Transverse colon (tissue), 3 donors: ENCODE measurements at regions not wholly inside any gene's neighbourhood (a gene's known extent, or its start where the extent isn't known, plus 50 kb on each side); places are given as distances from the start of the nearest gene placed in this dataset.

Source experiments
- CTCF ChIP-seq, 5 experiments: fragments of 200-600 bp in 3 of 5; fragments of 450-650 bp in 2 of 5; sonication (generic) in 3 of 5; IDR thresholded peaks; 1 replicate in 2 of 5; 2 replicates in 3 of 5; pipeline ENCODE4 v1.5.1; 2016 to 2017; ENCODE audit warnings: antibody characterized with exemption in 5 of 5, inconsistent platforms in 3 of 5, mild to moderate bottlenecking in 2 of 5, moderate library complexity in 1 of 5
- POLR2A ChIP-seq: fragments of 450-650 bp; IDR thresholded peaks from one replicate; pipeline ENCODE4 v1.6.1; 2016; ENCODE audit warnings: antibody characterized with exemption, mild to moderate bottlenecking, moderate library complexity

- TF ChIP-seq CTCF (IDR thresholded peaks at IDR 0.05) (no peak), POLR2A (no peak)
Measured at GRCh38 chr2:193276560-193276959, 1081.8 kb upstream of the TMEFF2 start.
